K562 (cell line): ENCODE measurements at regions not wholly inside any gene's neighbourhood (a gene's known extent, or its start where the extent isn't known, plus 50 kb on each side); places are given as distances from the start of the nearest gene placed in this dataset.

Experiments used
- E2F4 ChIP-seq: sonication (generic); formaldehyde crosslinking; IDR thresholded peaks from 2 replicates; pipeline ENCODE4 v1.8.0; 2022; ENCODE audit warnings: mild to moderate bottlenecking, low read depth, missing genetic modification reagents
- FOSL1 ChIP-seq: fragments of 200-800 bp; sonication (Bioruptor generic); conservative IDR thresholded peaks from 2 replicates; pipeline ENCODE4 v1.6.1; 2016; ENCODE audit warnings: missing genetic modification characterization, missing compliant biosample characterization
- FOXM1 ChIP-seq, 2 experiments: fragments of 450-650 bp in 1 of 2; sonication (generic) in 1 of 2; formaldehyde crosslinking in 1 of 2; IDR thresholded peaks; 2 replicates each; pipeline versions ENCODE4 v1.6.1 to v1.9.0; 2017 to 2022; ENCODE audit warnings: low read depth in 2 of 2, mild to moderate bottlenecking in 2 of 2, missing genetic modification reagents in 1 of 2, moderate library complexity in 1 of 2
- HNRNPK ChIP-seq: fragments of 200-400 bp; formaldehyde crosslinking; IDR thresholded peaks from one replicate; pipeline ENCODE4 v1.6.1; 2018; ENCODE audit warnings: mild to moderate bottlenecking, low read depth, low read length; ENCODE audit not compliant: poor library complexity, severe bottlenecking
- JUND ChIP-seq, 2 experiments: IDR thresholded peaks; 2 replicates in 1 of 2; 3 replicates in 1 of 2; pipeline ENCODE4 v1.6.1; 2011; ENCODE audit warnings: borderline replicate concordance in 2 of 2, low read depth in 2 of 2, low read length in 2 of 2, improper control_type of control experiment in 1 of 2, missing biosample characterization in 1 of 2, missing genetic modification characterization in 1 of 2, missing genetic modification reagents in 1 of 2
- MAFK ChIP-seq: IDR thresholded peaks from 2 replicates; pipeline ENCODE4 v1.6.1; 2011; ENCODE audit warnings: low read length, improper control_type of control experiment
- MGA ChIP-seq: fragments of 450-650 bp; IDR thresholded peaks from 2 replicates; pipeline ENCODE4 v1.6.1; 2016; ENCODE audit warnings: mild to moderate bottlenecking, moderate library complexity
- RBM14 ChIP-seq: fragments of 200-400 bp; formaldehyde crosslinking; IDR thresholded peaks from 2 replicates; pipeline ENCODE4 v1.6.1; 2018; ENCODE audit warnings: low read depth, mild to moderate bottlenecking, low read length, moderate library complexity, borderline replicate concordance; ENCODE audit not compliant: insufficient read depth
- SMARCA4 ChIP-seq: fragments of 450-650 bp; IDR thresholded peaks from 2 replicates; pipeline ENCODE4 v1.6.1; 2016
- SMARCE1 ChIP-seq: fragments of 450-650 bp; IDR thresholded peaks from 2 replicates; pipeline ENCODE4 v1.7.1; 2016; ENCODE audit warnings: mild to moderate bottlenecking
- THAP7 ChIP-seq: fragments of 250-450 bp; sonication (Bioruptor Pico); IDR thresholded peaks from 2 replicates; pipeline ENCODE4 v1.5.0; 2021
- TRIM24 ChIP-seq, 2 experiments: fragments of 450-650 bp; IDR thresholded peaks; 2 replicates each; pipeline ENCODE4 v1.6.1; 2016
- ZNF175 ChIP-seq: fragments of 200-800 bp; sonication (Bioruptor generic); IDR thresholded peaks from 2 replicates; pipeline ENCODE4 v1.6.1; 2016; ENCODE audit warnings: low read depth, mild to moderate bottlenecking, missing genetic modification characterization, missing compliant biosample characterization
- ZNF274 ChIP-seq: IDR thresholded peaks from 2 replicates; pipeline ENCODE4 v1.6.1; 2011; ENCODE audit warnings: low read depth, mild to moderate bottlenecking, low read length, moderate library complexity, borderline replicate concordance
- ZNF354B ChIP-seq: fragments of 250-450 bp; sonication (Bioruptor Pico); IDR thresholded peaks from 2 replicates; pipeline ENCODE4 v1.4.0; 2020

- TF ChIP-seq MGA, result peak; percentile 58; the same call in 1 of the 2 replicates
- peak; percentile 88 for TF ChIP-seq JUND (IDR thresholded peaks at IDR 0.05; ENCODE audit: borderline replicate concordance, low read depth, low read length)
- peak; percentile 83; the same call in 1 of the 3 replicates for TF ChIP-seq JUND (tag; IDR thresholded peaks at IDR 0.05; ENCODE audit: borderline replicate concordance, low read depth, low read length)
- peak; percentile 47 for TF ChIP-seq SMARCA4
- 0 out of 2 replicates have a peak, but pooled peaks have one; percentile 36 for TF ChIP-seq FOXM1 (IDR thresholded peaks at IDR 0.05; ENCODE audit: low read depth)
- TF ChIP-seq FOXM1 (CRISPR knock-in tag; IDR thresholded peaks at IDR 0.05; ENCODE audit: low read depth), result no peak
- peak; percentile 89 for TF ChIP-seq FOSL1
- TF ChIP-seq ZNF354B, result no peak
- TF ChIP-seq RBM14, result no peak
- TF ChIP-seq THAP7 (CRISPR knock-in tag), result no peak
- no peak for TF ChIP-seq MAFK
- no peak for TF ChIP-seq ZNF274
- peak; percentile 46; the same call in 1 of the 2 replicates for TF ChIP-seq SMARCE1
- peak; percentile 72; the same call in 1 of the 2 replicates for TF ChIP-seq ZNF175 (CRISPR knock-in tag)
- no peak for TF ChIP-seq HNRNPK
- peak; percentile 59 to 60; a peak in 1 of 4 replicates for TF ChIP-seq TRIM24 (IDR thresholded peaks at IDR 0.05)
- no peak for TF ChIP-seq E2F4 (CRISPR knock-in tag)
Observed at GRCh38 chr5:104189909-104190308, 627.3 kb upstream of the NUDT12 start (continued).
